IMR-90 (cell line): ENCODE measurements at regions not wholly inside any gene's neighbourhood (a gene's known extent, or its start where the extent isn't known, plus 50 kb on each side); places are given as distances from the start of the nearest gene placed in this dataset.

ENCODE experiments used
- ATAC-seq: fragments of 200-7000 bp; cut with Tn5 transposase; 2 replicates; pipeline ENCODE4 v1.9.1; 2020; ENCODE audit warnings: low read depth, mild to moderate bottlenecking, moderate library complexity
- BruUV-seq: library from RNA; stranded (reverse); fragments of 400-500 nt; replicated peaks from 2 replicates; lab custom pipeline; 2021; lab: Mats Ljungman, UMichigan
- CTCF ChIA-PET: fragments of 300-600 bp; formaldehyde crosslinking; extraction: SDS; loops from one replicate; lab custom pipeline; 2021; ENCODE audit warnings: antibody characterized with exemption; lab: Yijun Ruan, JAX
- POLR2A ChIA-PET: fragments of 300-600 bp; sonication (Branson Sonifier 250); formaldehyde crosslinking; loops from one replicate; lab custom pipeline; 2022; ENCODE audit warnings: antibody characterized with exemption; ENCODE audit not compliant: unreplicated experiment; lab: Charles Lee
- DNase-seq: peaks from one replicate; pipeline ENCODE4 v3.0.0; 2013
- H2AFZ ChIP-seq: replicated peaks from 2 replicates; pipeline ENCODE3; 2013; ENCODE audit warnings: low read length, mild to moderate bottlenecking; ENCODE audit not compliant: poor library complexity
- H2AK5ac ChIP-seq: 2 replicates; pipeline ENCODE4 v1.6.1; 2013; ENCODE audit warnings: low read depth, low read length, inconsistent platforms
- H2AK9ac ChIP-seq: replicated peaks from 2 replicates; pipeline ENCODE3; 2013; ENCODE audit warnings: mild to moderate bottlenecking, low read depth, low read length, moderate library complexity; ENCODE audit not compliant: poor library complexity
- H2BK120ac ChIP-seq: 2 replicates; pipeline ENCODE4 v1.6.1; 2013; ENCODE audit warnings: low read depth, low read length, inconsistent platforms
- H2BK15ac ChIP-seq: 3 replicates; pipeline ENCODE4 v1.6.1; 2013; ENCODE audit warnings: low read depth, low read length, inconsistent platforms
- H2BK20ac ChIP-seq: 2 replicates; pipeline ENCODE4 v1.6.1; 2013; ENCODE audit warnings: low read depth, mild to moderate bottlenecking, inconsistent platforms, low read length, moderate library complexity
- H2BK5ac ChIP-seq: 2 replicates; pipeline ENCODE4 v1.6.1; 2013; ENCODE audit warnings: mild to moderate bottlenecking, low read depth, low read length, inconsistent platforms; ENCODE audit not compliant: poor library complexity, severe bottlenecking
- H3K14ac ChIP-seq: replicated peaks from 2 replicates; pipeline ENCODE4 v1.6.1; 2013; ENCODE audit warnings: low read depth, low read length, inconsistent platforms
- H3K18ac ChIP-seq: 2 replicates; pipeline ENCODE4 v1.6.1; 2013; ENCODE audit warnings: low read depth, low read length, control low read depth
- H3K23ac ChIP-seq: 2 replicates; pipeline ENCODE4 v1.6.1; 2013; ENCODE audit warnings: low read depth, low read length, inconsistent platforms
- H3K27ac ChIP-seq: 2 replicates; pipeline ENCODE4 v1.5.1; 2013; ENCODE audit warnings: mild to moderate bottlenecking, control low read depth, low read length; ENCODE audit not compliant: insufficient read depth
- H3K27me3 ChIP-seq: 2 replicates; pipeline ENCODE4 v1.6.1; 2013; ENCODE audit warnings: low read length; ENCODE audit not compliant: control insufficient read depth, insufficient read depth
- H3K36me3 ChIP-seq: 2 replicates; pipeline ENCODE4 v1.6.1; 2013; ENCODE audit warnings: low read length, mixed read lengths; ENCODE audit not compliant: control insufficient read depth, insufficient read depth
- H3K4ac ChIP-seq: 2 replicates; pipeline ENCODE4 v1.6.1; 2013; ENCODE audit warnings: low read depth, low read length, inconsistent platforms
- H3K4me1 ChIP-seq: 2 replicates; pipeline ENCODE4 v1.6.1; 2013; ENCODE audit warnings: low read length, mixed read lengths; ENCODE audit not compliant: control insufficient read depth, insufficient read depth
- H3K4me2 ChIP-seq: 2 replicates; pipeline ENCODE4 v1.6.1; 2013; ENCODE audit warnings: low read depth, mild to moderate bottlenecking, control low read depth, low read length, moderate library complexity
- H3K4me3 ChIP-seq: 2 replicates; pipeline ENCODE4 v1.5.1; 2013; ENCODE audit warnings: low read depth, mild to moderate bottlenecking, control low read depth, low read length, moderate library complexity; ENCODE audit not compliant: insufficient read depth
- H3K56ac ChIP-seq: 2 replicates; pipeline ENCODE4 v1.6.1; 2013; ENCODE audit warnings: low read length, inconsistent platforms; ENCODE audit not compliant: insufficient read depth; ENCODE audit errors: extremely low read depth
- H3K79me1 ChIP-seq, 2 experiments: 2 replicates each; pipeline ENCODE4 v1.6.1; 2013; ENCODE audit warnings: low read length in 2 of 2, inconsistent platforms in 1 of 2, low read depth in 1 of 2
- H3K9ac ChIP-seq: 2 replicates; pipeline ENCODE4 v1.6.1; 2013; ENCODE audit warnings: low read depth, low read length, control low read depth
- H3K9me1 ChIP-seq: 2 replicates; pipeline ENCODE4 v1.6.1; 2013; ENCODE audit warnings: low read length, inconsistent platforms; ENCODE audit not compliant: insufficient read depth
- H3K9me3 ChIP-seq: 2 replicates; pipeline ENCODE4 v1.6.1; 2013; ENCODE audit warnings: low read length; ENCODE audit not compliant: control insufficient read depth, insufficient read depth
- H4K20me1 ChIP-seq: 2 replicates; pipeline ENCODE4 v1.6.1; 2013; ENCODE audit warnings: low read length, inconsistent platforms; ENCODE audit not compliant: insufficient read depth
- H4K5ac ChIP-seq: 2 replicates; pipeline ENCODE4 v1.6.1; 2013; ENCODE audit warnings: mild to moderate bottlenecking, low read depth, low read length, control low read depth
- H4K8ac ChIP-seq, 2 experiments: 2 replicates each; pipeline ENCODE4 v1.6.1; 2013; ENCODE audit warnings: low read depth in 2 of 2, low read length in 2 of 2, control low read depth in 1 of 2, inconsistent platforms in 1 of 2
- H4K91ac ChIP-seq: 2 replicates; pipeline ENCODE4 v1.6.1; 2013; ENCODE audit warnings: low read depth, low read length, inconsistent platforms; ENCODE audit not compliant: insufficient read depth
- CHD1 ChIP-seq: IDR thresholded peaks from 2 replicates; pipeline ENCODE4 v1.6.1; 2012; ENCODE audit warnings: low read depth, low read length, improper control_type of control experiment
- MAFK ChIP-seq: IDR thresholded peaks from 2 replicates; pipeline ENCODE4 v1.6.1; 2012; ENCODE audit warnings: low read depth, low read length, improper control_type of control experiment
- NFE2L2 ChIP-seq: fragments of 150-350 bp; IDR thresholded peaks from 2 replicates; pipeline ENCODE4 v1.6.1; 2016; ENCODE audit warnings: low read depth, mild to moderate bottlenecking, low read length
- RFX5 ChIP-seq: IDR thresholded peaks from 2 replicates; pipeline ENCODE4 v1.8.0; 2012; ENCODE audit warnings: low read depth, mild to moderate bottlenecking, low read length, moderate library complexity
- WGBS, 2 experiments: methylation state at CpG; one replicate each; pipeline versions ENCODE4 v1.1.5 to v1.1.7; 2013; ENCODE audit warnings: missing lambda C conversion rate in 2 of 2; ENCODE audit not compliant: insufficient read length in 1 of 2; ENCODE audit errors: extremely low coverage in 2 of 2; 5-methylcytosine and 5-hydroxymethylcytosine counted together
- dilution Hi-C: fragments of 300-500 bp; cut with HindIII; formaldehyde crosslinking; loops from one replicate; pipeline ENCODE4 v1.14.3; 2018; ENCODE audit warnings: low sequenced_read_pairs; ENCODE audit not compliant: unreplicated experiment
- in situ Hi-C: fragments of 300-500 bp; cut with MboI; formaldehyde crosslinking; loops from 3 replicates; pipeline ENCODE4 v1.14.3; 2019; ENCODE audit warnings: low sequenced_read_pairs, inconsistent platforms, mixed read lengths
- intact Hi-C: fragments of 100-400 bp; cut with micrococcal nuclease; formaldehyde crosslinking; loops from 2 replicates; pipeline ENCODE4 v1.10.0; 2022

- Histone ChIP-seq H3K36me3 (no peaks in the 10 kb centered on the region), H4K5ac (no peak overlapping the region), H3K4me3 (no peak overlapping the region), H2BK5ac (no peak overlapping the region), H3K4me1 (no peaks in the 10 kb centered on the region), H4K8ac (no peak overlapping the region), H2AK9ac (no peak overlapping the region), H3K27ac (no peak overlapping the region), H2BK120ac (no peak overlapping the region), H3K56ac (no peak overlapping the region), H3K79me1 (no peaks in the 10 kb centered on the region), H2BK15ac (no peak overlapping the region), H3K14ac (no peak overlapping the region), H3K9me3 (peaks cover 6% of the 10 kb centered on the region; the same call in 1 of the 2 replicates), H3K4me2 (no peak overlapping the region; the same call in 1 of the 2 replicates), H4K20me1 (no peaks in the 10 kb centered on the region), H2AK5ac (no peak overlapping the region), H2BK20ac (no peak overlapping the region), H3K18ac (no peak overlapping the region), H3K9me1 (no peaks in the 10 kb centered on the region), H3K9ac (no peak overlapping the region), H3K27me3 (no peaks in the 10 kb centered on the region; the same call in 1 of the 2 replicates), H4K91ac (no peak overlapping the region), H2AFZ (peak overlapping the region; percentile 65), H3K23ac (no peak overlapping the region), H3K4ac (no peak overlapping the region)
- dilution Hi-C loops (no loop called here), intact Hi-C loops (no loop called here), in situ Hi-C loops (no loop called here)
- TF ChIP-seq CHD1 (no peak), RFX5 (no peak), NFE2L2 (no peak), MAFK (no peak)
- DNase-seq (no peak), ATAC-seq (no peak)
- WGBS, 2 experiments, result 4% methylated on average over 37 of the region's 77 CpGs; no CpG with 5 or more reads in 1 of the 2 experiments
- BruUV-seq, result no TSS peak
- ChIA-PET CTCF (no interaction called here), POLR2A (no interaction called here)
These were observed 488.6 kb upstream of the SMIM21 start for GRCh38 chr18:75915941-75916623.
